HG02840 (cell line): ENCODE measurements at regions not wholly inside any gene's neighbourhood (a gene's known extent, or its start where the extent isn't known, plus 50 kb on each side); places are given as distances from the start of the nearest gene placed in this dataset.
"Not testable (repeated sequence)": the region's sequence is repeated elsewhere in the genome, so short reads cannot be mapped to it uniquely, and the experiment has no call there.

Experiments used
- ATAC-seq: cut with Tn5 transposase; IDR thresholded peaks from one replicate; pipeline ENCODE4 v1.9.1; 2021; ENCODE audit warnings: mild to moderate bottlenecking, moderate library complexity, moderate number of reproducible peaks; ENCODE audit not compliant: unreplicated experiment, low FRiP score

GRCh38 chr5:98158440-98158839 is 615.0 kb upstream of the RGMB start:
- ATAC-seq, result no peak

- ATAC-seq, result no peak
These were observed 609.5 kb upstream of the RGMB start for GRCh38 chr5:98163796-98164493.

- ATAC-seq, result no peak
These were observed 604.6 kb upstream of the RGMB start for GRCh38 chr5:98168871-98169270.

- ATAC-seq, result no peak
These were observed 602.5 kb upstream of the RGMB start for GRCh38 chr5:98170994-98171393.

- ATAC-seq, result no peak
These were observed 600.1 kb upstream of the RGMB start for GRCh38 chr5:98173334-98173733.

- no peak for ATAC-seq
These were observed 598.0 kb upstream of the RGMB start for GRCh38 chr5:98175474-98175873.

GRCh38 chr5:98179791-98180755 is 593.4 kb upstream of the RGMB start:
- ATAC-seq, result no peak

GRCh38 chr5:98186128-98186527 is 587.3 kb upstream of the RGMB start:
- no peak for ATAC-seq

- ATAC-seq, result no peak
These were observed 585.5 kb upstream of the RGMB start for GRCh38 chr5:98187945-98188344.

- ATAC-seq, result not testable (repeated sequence)
These were observed 583.1 kb upstream of the RGMB start for GRCh38 chr5:98190344-98190743.

- ATAC-seq, result no peak
These were observed 579.3 kb upstream of the RGMB start for GRCh38 chr5:98193921-98194760.

- ATAC-seq, result no peak
These were observed 572.5 kb upstream of the RGMB start for GRCh38 chr5:98200726-98201541.

- no peak for ATAC-seq
These were observed 568.7 kb upstream of the RGMB start for GRCh38 chr5:98204798-98205197.

- ATAC-seq, result no peak
These were observed 567.6 kb upstream of the RGMB start for GRCh38 chr5:98205691-98206461.

GRCh38 chr5:98206566-98206965 is 566.9 kb upstream of the RGMB start:
- no peak for ATAC-seq

GRCh38 chr5:98209418-98209817 is 564.0 kb upstream of the RGMB start:
- ATAC-seq, result no peak

- ATAC-seq, result no peak
These were observed 559.0 kb upstream of the RGMB start for GRCh38 chr5:98214240-98215051.

- ATAC-seq, result no peak
These were observed 556.3 kb upstream of the RGMB start for GRCh38 chr5:98217138-98217537.
